ENCODE measurements at regions not wholly inside any gene's neighbourhood (a gene's known extent, or its start where the extent isn't known, plus 50 kb on each side); places are given as distances from the start of the nearest gene placed in this dataset.
A peak's percentile ranks its signal among the peaks of the same experiment; 100 is the strongest.

- no peak for DNase-seq (ENCODE audit: low read depth)
- H3K4me3 ChIP-seq (ENCODE audit: control insufficient read depth, low read depth, low read length): no peak overlapping the region
- no peak for TF ChIP-seq CTCF (conservative IDR thresholded peaks at IDR 0.05; ENCODE audit: control insufficient read depth, insufficient read depth, low read depth, low read length)
Observed at GRCh38 chr12:89845366-89845765, 136.7 kb upstream of the ATP2B1 start.

GRCh38 chr12:89844539-89844938 lies 135.9 kb upstream of the ATP2B1 start:
- no peak for TF ChIP-seq CTCF (conservative IDR thresholded peaks at IDR 0.05; ENCODE audit: control insufficient read depth, insufficient read depth, low read depth, low read length)
- DNase-seq (ENCODE audit: low read depth): no peak
- no peak overlapping the region for H3K4me3 ChIP-seq (ENCODE audit: control insufficient read depth, low read depth, low read length)

GRCh38 chr12:89840162-89840922 lies 131.7 kb upstream of the ATP2B1 start:
- DNase-seq (ENCODE audit: low read depth): peak; percentile 19
- no peak for TF ChIP-seq CTCF (conservative IDR thresholded peaks at IDR 0.05; ENCODE audit: control insufficient read depth, insufficient read depth, low read depth, low read length)
- H3K4me3 ChIP-seq (ENCODE audit: control insufficient read depth, low read depth, low read length): no peak overlapping the region

- no peak for DNase-seq (ENCODE audit: low read depth)
- no peak for TF ChIP-seq CTCF (conservative IDR thresholded peaks at IDR 0.05; ENCODE audit: control insufficient read depth, insufficient read depth, low read depth, low read length)
Observed at GRCh38 chr12:89839444-89839843, 130.8 kb upstream of the ATP2B1 start.

GRCh38 chr12:89838833-89839232 lies 130.2 kb upstream of the ATP2B1 start:
- TF ChIP-seq CTCF (conservative IDR thresholded peaks at IDR 0.05; ENCODE audit: control insufficient read depth, insufficient read depth, low read depth, low read length): no peak
- H3K4me3 ChIP-seq (ENCODE audit: control insufficient read depth, low read depth, low read length): no peak overlapping the region
- no peak for DNase-seq (ENCODE audit: low read depth)

More at GRCh38 chr12:89839444-89839843, 130.8 kb upstream of the ATP2B1 start:
- no peak overlapping the region for H3K4me3 ChIP-seq (ENCODE audit: control insufficient read depth, low read depth, low read length)

- H3K4me3 ChIP-seq (ENCODE audit: control insufficient read depth, low read depth, low read length): no peak overlapping the region
- TF ChIP-seq CTCF (conservative IDR thresholded peaks at IDR 0.05; ENCODE audit: control insufficient read depth, insufficient read depth, low read depth, low read length): no peak
- DNase-seq (ENCODE audit: low read depth): peak; percentile 7
Observed at GRCh38 chr12:89836026-89836425, 127.4 kb upstream of the ATP2B1 start.

Measured in fibroblast of mammary gland (primary cell).